ENCODE measurements at regions not wholly inside any gene's neighbourhood (a gene's known extent, or its start where the extent isn't known, plus 50 kb on each side); places are given as distances from the start of the nearest gene placed in this dataset.

- DNase-seq, result no peak
- intact Hi-C loops (cut with DNase I), result no loop called here
- ATAC-seq, result no peak
- TF ChIP-seq, protein P1, sequence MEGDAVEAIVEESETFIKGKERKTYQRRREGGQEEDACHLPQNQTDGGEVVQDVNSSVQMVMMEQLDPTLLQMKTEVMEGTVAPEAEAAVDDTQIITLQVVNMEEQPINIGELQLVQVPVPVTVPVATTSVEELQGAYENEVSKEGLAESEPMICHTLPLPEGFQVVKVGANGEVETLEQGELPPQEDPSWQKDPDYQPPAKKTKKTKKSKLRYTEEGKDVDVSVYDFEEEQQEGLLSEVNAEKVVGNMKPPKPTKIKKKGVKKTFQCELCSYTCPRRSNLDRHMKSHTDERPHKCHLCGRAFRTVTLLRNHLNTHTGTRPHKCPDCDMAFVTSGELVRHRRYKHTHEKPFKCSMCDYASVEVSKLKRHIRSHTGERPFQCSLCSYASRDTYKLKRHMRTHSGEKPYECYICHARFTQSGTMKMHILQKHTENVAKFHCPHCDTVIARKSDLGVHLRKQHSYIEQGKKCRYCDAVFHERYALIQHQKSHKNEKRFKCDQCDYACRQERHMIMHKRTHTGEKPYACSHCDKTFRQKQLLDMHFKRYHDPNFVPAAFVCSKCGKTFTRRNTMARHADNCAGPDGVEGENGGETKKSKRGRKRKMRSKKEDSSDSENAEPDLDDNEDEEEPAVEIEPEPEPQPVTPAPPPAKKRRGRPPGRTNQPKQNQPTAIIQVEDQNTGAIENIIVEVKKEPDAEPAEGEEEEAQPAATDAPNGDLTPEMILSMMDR (IDR thresholded peaks at IDR 0.05), result no peak
- no peaks in the 10 kb centered on the region for H3K27me3 ChIP-seq
- WGBS, 2 donors, result 82 to 87% methylated on average over 4 of the region's 4 CpGs
- H3K4me3 ChIP-seq, result no peak overlapping the region
- peaks cover 0 to 4% (median 0%) of the 10 kb centered on the region in 9 donors for H3K4me1 ChIP-seq
- H3K27ac ChIP-seq, result no peak overlapping the region
- H3K36me3 ChIP-seq, result no peaks in the 10 kb centered on the region
- H3K9me3 ChIP-seq, result no peaks in the 10 kb centered on the region
Measured at GRCh38 chr7:12812111-12812510, 124.7 kb downstream of the ARL4A start.

- DNase-seq, result no peak
- ATAC-seq, result no peak
Measured at GRCh38 chr7:12814107-12814506, 126.7 kb downstream of the ARL4A start.

DNA sequence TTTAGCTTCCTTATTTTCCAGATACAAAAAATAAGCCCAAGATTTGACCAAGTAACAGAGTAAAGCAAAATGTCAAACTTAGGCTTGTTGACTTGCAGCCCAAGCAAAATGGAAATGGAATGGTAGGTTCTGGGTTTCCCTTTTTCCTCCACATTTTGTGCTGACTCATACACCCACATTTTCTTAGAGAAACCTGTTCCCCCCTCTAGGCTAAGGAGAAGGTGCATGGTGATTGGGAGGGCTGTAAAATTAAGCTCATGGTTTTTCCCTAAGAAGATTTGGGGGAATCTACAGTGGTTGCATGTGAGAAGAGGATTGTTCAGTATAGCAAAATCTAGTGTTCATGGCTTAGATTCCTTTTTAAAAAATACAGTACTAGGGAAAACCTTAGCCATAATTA is 127.4 kb downstream of the ARL4A start:
- no peak for DNase-seq
- Histone ChIP-seq H3K9me3 (no peaks in the 10 kb centered on the region), H3K36me3 (no peaks in the 10 kb centered on the region), H3K27me3 (no peaks in the 10 kb centered on the region), H3K4me1 (peaks cover 0 to 4% (median 0%) of the 10 kb centered on the region in 9 donors), H3K27ac (no peak overlapping the region), H3K4me3 (no peak overlapping the region)
- intact Hi-C loops (cut with DNase I), result no loop called here
- TF ChIP-seq, protein P1 (IDR thresholded peaks at IDR 0.05), result no peak
- no peak for ATAC-seq

More at GRCh38 chr7:12814107-12814506, 126.7 kb downstream of the ARL4A start:
- Histone ChIP-seq H3K9me3 (no peaks in the 10 kb centered on the region), H3K4me3 (no peak overlapping the region), H3K4me1 (peaks cover 0 to 4% (median 0%) of the 10 kb centered on the region in 9 donors), H3K27me3 (no peaks in the 10 kb centered on the region), H3K27ac (no peak overlapping the region), H3K36me3 (no peaks in the 10 kb centered on the region)
- intact Hi-C loops (cut with DNase I), result no loop called here
- WGBS, 2 donors, result 90 to 95% methylated on average over 2 of the region's 2 CpGs
- TF ChIP-seq, protein P1 (IDR thresholded peaks at IDR 0.05), result no peak

- no peak overlapping the region for H3K27ac ChIP-seq
- H3K9me3 ChIP-seq, result no peaks in the 10 kb centered on the region
- H3K4me1 ChIP-seq, result peaks cover 0 to 4% (median 0%) of the 10 kb centered on the region in 9 donors
- no peaks in the 10 kb centered on the region for H3K27me3 ChIP-seq
- DNase-seq, result no peak
- no peaks in the 10 kb centered on the region for H3K36me3 ChIP-seq
- H3K4me3 ChIP-seq, result no peak overlapping the region
- no peak for ATAC-seq
- WGBS, 2 donors, result 84 to 87% methylated on average over 4 of the region's 4 CpGs
- TF ChIP-seq, protein P1 (IDR thresholded peaks at IDR 0.05), result no peak
- intact Hi-C loops (cut with DNase I), result no loop called here
Measured at GRCh38 chr7:12815426-12815825, 128.0 kb downstream of the ARL4A start.

DNA sequence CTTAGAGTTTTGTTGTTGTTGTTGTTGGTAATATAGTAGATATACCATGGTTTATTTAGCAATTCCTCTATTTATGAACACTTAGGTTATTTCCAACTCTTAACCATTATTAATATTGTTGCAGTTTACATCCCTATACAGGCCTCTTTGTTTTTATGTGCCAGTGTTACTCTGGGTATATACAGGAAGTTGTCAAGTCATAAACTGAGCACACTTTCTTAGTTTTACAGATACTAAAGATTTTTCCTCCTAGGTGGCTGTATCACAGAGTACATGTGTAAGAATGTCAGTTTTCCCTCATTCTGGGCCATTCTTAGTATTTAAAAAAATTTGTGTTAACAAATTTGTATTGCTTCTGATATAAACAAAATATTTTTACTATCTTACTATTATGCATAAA is 128.4 kb downstream of the ARL4A start:
- no peaks in the 10 kb centered on the region for H3K27me3 ChIP-seq
- intact Hi-C loops (cut with DNase I), result no loop called here
- H3K9me3 ChIP-seq, result no peaks in the 10 kb centered on the region
- TF ChIP-seq, protein P1 (IDR thresholded peaks at IDR 0.05), result no peak
- H3K4me3 ChIP-seq, result no peak overlapping the region
- H3K4me1 ChIP-seq, result peaks cover 0 to 4% (median 0%) of the 10 kb centered on the region in 9 donors
- no peak overlapping the region for H3K27ac ChIP-seq
- no peaks in the 10 kb centered on the region for H3K36me3 ChIP-seq
- ATAC-seq (no peak), DNase-seq (no peak)

Measured in heart right ventricle (tissue), 16 donors.